Hepatocyte (in vitro differentiated cells): ENCODE measurements at regions not wholly inside any gene's neighbourhood (a gene's known extent, or its start where the extent isn't known, plus 50 kb on each side); places are given as distances from the start of the nearest gene placed in this dataset.

Experiments
- EZH2 ChIP-seq: fragments of 200-600 bp; sonication (generic); IDR thresholded peaks from 2 replicates; pipeline ENCODE4 v1.6.1; 2016; ENCODE audit warnings: antibody characterized with exemption, mild to moderate bottlenecking, borderline replicate concordance
- EZH2phosphoT487 ChIP-seq: fragments of 200-600 bp; sonication (generic); IDR thresholded peaks from one replicate; pipeline ENCODE4 v1.6.1; 2018; ENCODE audit warnings: antibody characterized with exemption, mild to moderate bottlenecking, low read depth, moderate library complexity; ENCODE audit not compliant: unreplicated experiment, severe bottlenecking
- TF ChIP-seq, protein P1 (sequence below): fragments of 200-600 bp; sonication (generic); IDR thresholded peaks from 2 replicates; pipeline ENCODE4 v1.5.1; 2016; ENCODE audit warnings: antibody characterized with exemption, mild to moderate bottlenecking; ENCODE audit not compliant: poor library complexity

GRCh38 chr1:29653034-29653810 is 416.9 kb downstream of the PTPRU start:
- TF ChIP-seq, protein P1, sequence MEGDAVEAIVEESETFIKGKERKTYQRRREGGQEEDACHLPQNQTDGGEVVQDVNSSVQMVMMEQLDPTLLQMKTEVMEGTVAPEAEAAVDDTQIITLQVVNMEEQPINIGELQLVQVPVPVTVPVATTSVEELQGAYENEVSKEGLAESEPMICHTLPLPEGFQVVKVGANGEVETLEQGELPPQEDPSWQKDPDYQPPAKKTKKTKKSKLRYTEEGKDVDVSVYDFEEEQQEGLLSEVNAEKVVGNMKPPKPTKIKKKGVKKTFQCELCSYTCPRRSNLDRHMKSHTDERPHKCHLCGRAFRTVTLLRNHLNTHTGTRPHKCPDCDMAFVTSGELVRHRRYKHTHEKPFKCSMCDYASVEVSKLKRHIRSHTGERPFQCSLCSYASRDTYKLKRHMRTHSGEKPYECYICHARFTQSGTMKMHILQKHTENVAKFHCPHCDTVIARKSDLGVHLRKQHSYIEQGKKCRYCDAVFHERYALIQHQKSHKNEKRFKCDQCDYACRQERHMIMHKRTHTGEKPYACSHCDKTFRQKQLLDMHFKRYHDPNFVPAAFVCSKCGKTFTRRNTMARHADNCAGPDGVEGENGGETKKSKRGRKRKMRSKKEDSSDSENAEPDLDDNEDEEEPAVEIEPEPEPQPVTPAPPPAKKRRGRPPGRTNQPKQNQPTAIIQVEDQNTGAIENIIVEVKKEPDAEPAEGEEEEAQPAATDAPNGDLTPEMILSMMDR: no peak
- TF ChIP-seq EZH2: no peak
- TF ChIP-seq EZH2phosphoT487: no peak
